Parathyroid adenoma (tissue), 2 donors: ENCODE measurements at regions not wholly inside any gene's neighbourhood (a gene's known extent, or its start where the extent isn't known, plus 50 kb on each side); places are given as distances from the start of the nearest gene placed in this dataset.
A peak's percentile ranks its signal among the peaks of the same experiment; 100 is the strongest.

Source experiments
- H2AFZ ChIP-seq: fragments of 300-600 bp; sonication (generic); one replicate; pipeline ENCODE4 v1.7.0; 2017; ENCODE audit warnings: antibody characterized with exemption, mild to moderate bottlenecking
- H3K27ac ChIP-seq: fragments of 300-600 bp; sonication (generic); one replicate; pipeline ENCODE4 v1.7.0; 2017
- H3K27me3 ChIP-seq: fragments of 300-600 bp; sonication (generic); one replicate; pipeline ENCODE4 v1.7.0; 2017; ENCODE audit warnings: low read length; ENCODE audit not compliant: control insufficient read depth, insufficient read depth
- H3K36me3 ChIP-seq: fragments of 300-600 bp; sonication (generic); one replicate; pipeline ENCODE4 v1.7.0; 2017; ENCODE audit warnings: low read length; ENCODE audit not compliant: control insufficient read depth, insufficient read depth
- H3K4me1 ChIP-seq: fragments of 300-600 bp; sonication (generic); one replicate; pipeline ENCODE4 v1.7.0; 2017; ENCODE audit warnings: control low read depth
- H3K4me2 ChIP-seq: fragments of 300-600 bp; sonication (generic); one replicate; pipeline ENCODE4 v1.7.0; 2017; ENCODE audit warnings: low read length
- H3K4me3 ChIP-seq: fragments of 300-600 bp; sonication (generic); one replicate; pipeline ENCODE4 v1.7.0; 2017; ENCODE audit warnings: low read depth, low read length
- H3K79me2 ChIP-seq: fragments of 300-600 bp; sonication (generic); one replicate; pipeline ENCODE4 v1.7.0; 2017; ENCODE audit warnings: control low read depth
- H3K9ac ChIP-seq: fragments of 300-600 bp; sonication (generic); one replicate; pipeline ENCODE4 v1.7.0; 2017; ENCODE audit warnings: mild to moderate bottlenecking
- H3K9me3 ChIP-seq: fragments of 300-600 bp; sonication (generic); one replicate; pipeline ENCODE4 v1.7.0; 2017; ENCODE audit warnings: low read length; ENCODE audit not compliant: control insufficient read depth
- CTCF ChIP-seq: fragments of 300-600 bp; sonication (generic); IDR thresholded peaks from one replicate; pipeline ENCODE4 v1.7.0; 2017; ENCODE audit warnings: antibody characterized with exemption, mild to moderate bottlenecking
- donor health status: primary hyperparathyroidism.

GRCh38 chr17:77461277-77462057 lies 320.7 kb downstream of the SEC14L1 start:
- H3K9ac ChIP-seq, result no peak overlapping the region
- H3K4me2 ChIP-seq, result no peak overlapping the region
- no peak overlapping the region for H3K4me3 ChIP-seq
- no peaks in the 10 kb centered on the region for H3K36me3 ChIP-seq
- H3K79me2 ChIP-seq, result peaks cover 69% of the 10 kb centered on the region
- H3K4me1 ChIP-seq, result peaks cover 4% of the 10 kb centered on the region
- TF ChIP-seq CTCF, result no peak
- no peaks in the 10 kb centered on the region for H3K27me3 ChIP-seq
- H3K27ac ChIP-seq, result peak overlapping the region; percentile 48
- H2AFZ ChIP-seq, result no peak overlapping the region
- H3K9me3 ChIP-seq, result no peaks in the 10 kb centered on the region

- no peak overlapping the region for H2AFZ ChIP-seq
- H3K9me3 ChIP-seq, result no peaks in the 10 kb centered on the region
- no peak for TF ChIP-seq CTCF
- peak overlapping the region; percentile 48 for H3K27ac ChIP-seq
- H3K4me2 ChIP-seq, result no peak overlapping the region
- no peak overlapping the region for H3K9ac ChIP-seq
- no peaks in the 10 kb centered on the region for H3K36me3 ChIP-seq
- no peak overlapping the region for H3K4me3 ChIP-seq
- H3K4me1 ChIP-seq, result peaks cover 4% of the 10 kb centered on the region
- no peaks in the 10 kb centered on the region for H3K27me3 ChIP-seq
- H3K79me2 ChIP-seq, result peaks cover 70% of the 10 kb centered on the region
These were observed 321.3 kb downstream of the SEC14L1 start for GRCh38 chr17:77462090-77462489.

GRCh38 chr17:77462553-77463497 lies 322.1 kb downstream of the SEC14L1 start:
- no peak overlapping the region for H3K4me2 ChIP-seq
- no peak overlapping the region for H3K9ac ChIP-seq
- H3K36me3 ChIP-seq, result no peaks in the 10 kb centered on the region
- TF ChIP-seq CTCF, result no peak
- no peaks in the 10 kb centered on the region for H3K9me3 ChIP-seq
- H3K4me3 ChIP-seq, result no peak overlapping the region
- H3K79me2 ChIP-seq, result peaks cover 70% of the 10 kb centered on the region
- no peaks in the 10 kb centered on the region for H3K27me3 ChIP-seq
- H2AFZ ChIP-seq, result no peak overlapping the region
- H3K4me1 ChIP-seq, result peaks cover 4% of the 10 kb centered on the region
- peak overlapping the region; percentile 48 for H3K27ac ChIP-seq

GRCh38 chr17:77464988-77465357 lies 324.2 kb downstream of the SEC14L1 start:
- no peak overlapping the region for H3K27ac ChIP-seq
- TF ChIP-seq CTCF, result no peak
- H3K9ac ChIP-seq, result no peak overlapping the region
- no peak overlapping the region for H3K4me2 ChIP-seq
- peaks cover 4% of the 10 kb centered on the region for H3K4me1 ChIP-seq
- H3K4me3 ChIP-seq, result no peak overlapping the region
- no peaks in the 10 kb centered on the region for H3K9me3 ChIP-seq
- H3K79me2 ChIP-seq, result peaks cover 69% of the 10 kb centered on the region
- no peaks in the 10 kb centered on the region for H3K36me3 ChIP-seq
- no peak overlapping the region for H2AFZ ChIP-seq
- no peaks in the 10 kb centered on the region for H3K27me3 ChIP-seq
